ENCODE measurements at regions not wholly inside any gene's neighbourhood (a gene's known extent, or its start where the extent isn't known, plus 50 kb on each side); places are given as distances from the start of the nearest gene placed in this dataset.

- TF ChIP-seq POLR2AphosphoS5 (IDR thresholded peaks at IDR 0.05; ENCODE audit: borderline replicate concordance, low read depth, low read length) = no peak
- TF ChIP-seq EZH2 (IDR thresholded peaks at IDR 0.05) = no peak
- TF ChIP-seq FOXP2 (optimal IDR thresholded peaks at IDR 0.05; ENCODE audit: control extremely low read depth, extremely low read length, insufficient read depth) = no peak
Observed at GRCh38 chr7:81851413-81851812, 81.6 kb upstream of the HGF start.

Measured in SK-N-MC (cell line).